ENCODE measurements at regions not wholly inside any gene's neighbourhood (a gene's known extent, or its start where the extent isn't known, plus 50 kb on each side); places are given as distances from the start of the nearest gene placed in this dataset.

GRCh38 chr4:124201636-124202035 is 510.9 kb downstream of the ANKRD50 start:
- ATAC-seq (no peak), DNase-seq (no peak)
- no peaks in the 10 kb centered on the region for H3K36me3 Mint-ChIP-seq
- Histone ChIP-seq H3K27me3 (ENCODE audit: control insufficient read depth, insufficient read depth, low read length) (no peaks in the 10 kb centered on the region), H3K9me3 (ENCODE audit: control insufficient read depth, insufficient read depth, low read length) (no peaks in the 10 kb centered on the region), H3K36me3 (ENCODE audit: control insufficient read depth, insufficient read depth, low read length) (no peaks in the 10 kb centered on the region), H3K4me3 (ENCODE audit: low read length) (no peak overlapping the region), H3K4me1 (ENCODE audit: control insufficient read depth, insufficient read depth, low read length) (no peaks in the 10 kb centered on the region), H3K27ac (ENCODE audit: low read length) (no peak overlapping the region)
- no peak overlapping the region for H3K4me3 Mint-ChIP-seq
- H3K4me1 Mint-ChIP-seq, result no peaks in the 10 kb centered on the region
- H3K9me3 Mint-ChIP-seq, result peaks cover 1 to 4% of the 10 kb centered on the region in 2 donors
- no peaks in the 10 kb centered on the region for H3K27me3 Mint-ChIP-seq (ENCODE audit: low read depth in 2 of 2)
- WGBS (ENCODE audit: insufficient coverage), result 88% methylated on average over 1 of the region's 1 CpG
- H3K27ac Mint-ChIP-seq, result no peak overlapping the region
- no peak for TF ChIP-seq CTCF (IDR thresholded peaks at IDR 0.05)
- intact Hi-C loops (cut with micrococcal nuclease), result no loop called here

- no peaks in the 10 kb centered on the region for H3K4me1 Mint-ChIP-seq
- H3K9me3 Mint-ChIP-seq, result peaks cover 0 to 2% of the 10 kb centered on the region in 2 donors
- no peaks in the 10 kb centered on the region for H3K36me3 Mint-ChIP-seq
- Histone ChIP-seq H3K4me1 (ENCODE audit: control insufficient read depth, insufficient read depth, low read length) (no peaks in the 10 kb centered on the region), H3K4me3 (ENCODE audit: low read length) (no peak overlapping the region), H3K27ac (ENCODE audit: low read length) (no peak overlapping the region), H3K9me3 (ENCODE audit: control insufficient read depth, insufficient read depth, low read length) (no peaks in the 10 kb centered on the region), H3K36me3 (ENCODE audit: control insufficient read depth, insufficient read depth, low read length) (no peaks in the 10 kb centered on the region), H3K27me3 (ENCODE audit: control insufficient read depth, insufficient read depth, low read length) (no peaks in the 10 kb centered on the region)
- no peaks in the 10 kb centered on the region for H3K27me3 Mint-ChIP-seq (ENCODE audit: low read depth in 2 of 2)
- no peak overlapping the region for H3K4me3 Mint-ChIP-seq
- DNase-seq (no peak), ATAC-seq (no peak)
- intact Hi-C loops (cut with micrococcal nuclease), result no loop called here
- whole genome bisulfite sequencing (ENCODE audit: insufficient coverage), result no CpG with 5 or more reads among the region's 2 CpGs
- no peak for TF ChIP-seq CTCF (IDR thresholded peaks at IDR 0.05)
- no peak overlapping the region for H3K27ac Mint-ChIP-seq
Observed at GRCh38 chr4:124202099-124202498, 510.4 kb downstream of the ANKRD50 start.

GRCh38 chr4:124203613-124204238 is 508.8 kb downstream of the ANKRD50 start:
- Mint-ChIP-seq H3K9me3 (peaks cover 0 to 4% of the 10 kb centered on the region in 2 donors), H3K4me1 (no peaks in the 10 kb centered on the region), H3K36me3 (no peaks in the 10 kb centered on the region), H3K4me3 (no peak overlapping the region), H3K27me3 (ENCODE audit: low read depth in 2 of 2) (no peaks in the 10 kb centered on the region), H3K27ac (no peak overlapping the region)
- no peak for TF ChIP-seq CTCF (IDR thresholded peaks at IDR 0.05)
- Histone ChIP-seq H3K27me3 (ENCODE audit: control insufficient read depth, insufficient read depth, low read length) (no peaks in the 10 kb centered on the region), H3K36me3 (ENCODE audit: control insufficient read depth, insufficient read depth, low read length) (no peaks in the 10 kb centered on the region), H3K9me3 (ENCODE audit: control insufficient read depth, insufficient read depth, low read length) (no peaks in the 10 kb centered on the region), H3K4me3 (ENCODE audit: low read length) (no peak overlapping the region), H3K27ac (ENCODE audit: low read length) (no peak overlapping the region), H3K4me1 (ENCODE audit: control insufficient read depth, insufficient read depth, low read length) (no peaks in the 10 kb centered on the region)
- DNase-seq (no peak), ATAC-seq (no peak)
- intact Hi-C loops (cut with micrococcal nuclease), result no loop called here
- 88% methylated on average over 1 of the region's 3 CpGs for WGBS (ENCODE audit: insufficient coverage)
